Hematopoietic multipotent progenitor cell (in vitro differentiated cells): ENCODE measurements at regions not wholly inside any gene's neighbourhood (a gene's known extent, or its start where the extent isn't known, plus 50 kb on each side); places are given as distances from the start of the nearest gene placed in this dataset.

ENCODE experiments used
- DNase-seq, 3 donors: peaks; one replicate each; pipeline ENCODE4 v3.0.0-alpha.2; 2011 to 2015; ENCODE audit warnings: low read depth in 2 of 3, low spot score in 2 of 3

GRCh38 chr4:171639540-171639939 lies 173.7 kb upstream of the GALNTL6 start:
- DNase-seq = peak in 1 of 3 donors; percentile 55

- no peak for DNase-seq
Observed at GRCh38 chr4:171636606-171637005, 176.6 kb upstream of the GALNTL6 start.

DNA sequence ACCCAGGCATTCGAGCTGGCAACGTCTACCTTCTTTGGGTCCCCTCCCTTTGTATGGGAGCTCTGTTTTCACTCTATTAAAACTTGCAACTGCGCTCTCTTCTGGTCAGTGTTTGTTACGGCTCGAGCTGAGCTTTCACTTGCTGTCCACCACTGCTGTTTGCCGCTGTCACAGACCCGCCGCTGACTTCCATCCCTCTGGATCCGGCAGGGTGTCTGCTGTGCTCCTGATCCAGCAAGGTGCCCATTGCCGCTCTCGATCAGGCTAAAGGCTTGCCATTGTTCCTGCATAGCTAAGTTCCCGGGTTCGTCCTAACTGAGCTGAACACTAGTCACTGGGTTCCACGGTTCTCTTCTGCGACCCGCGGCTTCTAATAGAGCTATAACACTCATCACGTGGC lies 183.5 kb upstream of the GALNTL6 start:
- DNase-seq = no peak

- DNase-seq = no peak
Observed at GRCh38 chr4:171629182-171629581, 184.0 kb upstream of the GALNTL6 start.

GRCh38 chr4:171626554-171626953 lies 186.7 kb upstream of the GALNTL6 start:
- no peak for DNase-seq

GRCh38 chr4:171622729-171623128 lies 190.5 kb upstream of the GALNTL6 start:
- DNase-seq = no peak

DNA sequence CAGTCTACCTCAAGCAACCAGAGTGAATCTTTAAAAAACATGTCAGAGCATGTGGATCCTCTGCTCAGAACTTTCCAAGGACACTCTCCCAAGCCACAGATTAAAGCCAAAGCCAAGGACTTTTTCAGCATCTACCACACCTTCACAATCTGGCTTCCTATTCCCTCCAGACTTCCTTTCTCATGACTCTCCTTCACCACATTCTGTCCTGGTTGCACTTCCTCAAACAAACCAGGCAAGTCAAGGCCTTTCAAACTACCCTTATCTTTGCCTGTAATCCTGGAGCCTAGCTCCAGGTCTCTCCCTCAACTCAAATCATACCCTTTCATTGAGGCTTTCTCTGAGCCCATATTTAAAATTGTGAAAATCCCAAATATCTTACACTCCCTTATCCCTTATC lies 191.6 kb upstream of the GALNTL6 start:
- DNase-seq = peak in 2 of 3 donors; percentile 26 to 53

DNA sequence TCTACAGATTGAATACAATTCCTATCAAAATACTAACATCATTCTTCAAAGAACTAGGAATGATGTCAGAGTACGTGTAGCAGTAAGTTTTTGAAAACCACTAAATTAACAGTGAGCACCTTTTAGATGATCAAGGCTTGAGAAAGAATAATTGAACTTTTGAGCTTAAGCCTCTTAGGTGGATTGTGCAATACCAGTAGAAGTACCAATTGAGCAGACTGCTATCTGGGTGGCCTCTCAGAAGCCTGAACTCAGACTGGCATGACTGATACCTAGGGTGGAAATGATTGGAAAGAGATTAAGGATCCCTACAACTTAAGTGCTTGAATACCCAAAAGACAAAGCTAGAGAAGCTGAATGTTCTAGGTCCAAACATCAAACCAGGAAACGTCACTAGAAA lies 200.3 kb upstream of the GALNTL6 start:
- DNase-seq = no peak

DNA sequence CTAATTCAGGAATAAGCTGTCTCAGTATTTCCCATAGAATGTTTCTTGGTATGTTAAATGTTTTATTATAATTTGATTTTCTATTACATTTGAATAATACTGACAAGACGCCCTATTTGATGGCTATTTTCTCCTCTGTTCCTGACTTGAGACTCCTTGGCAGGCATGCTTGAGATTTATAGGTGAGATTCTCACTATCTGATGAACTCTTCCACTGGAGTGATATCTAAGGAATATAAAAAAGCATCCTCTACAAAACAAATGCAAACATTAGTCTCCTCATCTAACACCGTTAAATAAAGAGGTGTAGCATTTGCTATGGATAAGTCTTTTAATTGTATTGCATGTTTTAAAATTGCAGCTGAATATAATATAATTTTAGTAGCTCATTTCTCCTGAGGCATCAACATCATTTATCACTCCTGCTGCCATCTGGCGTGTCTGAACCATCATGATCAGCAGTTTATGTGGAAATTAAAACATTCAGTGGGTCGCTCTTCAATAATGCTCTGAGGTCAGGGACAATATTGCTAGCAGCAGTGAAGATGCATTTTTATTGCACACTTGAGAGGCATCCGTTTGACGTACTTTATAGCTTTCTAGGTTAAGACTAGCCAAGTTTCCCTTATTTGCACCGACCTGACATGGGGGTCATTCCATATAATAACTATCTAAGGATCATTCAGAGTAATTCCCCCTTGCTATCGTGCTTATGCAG lies 210.4 kb upstream of the GALNTL6 start:
- no peak for DNase-seq

DNA sequence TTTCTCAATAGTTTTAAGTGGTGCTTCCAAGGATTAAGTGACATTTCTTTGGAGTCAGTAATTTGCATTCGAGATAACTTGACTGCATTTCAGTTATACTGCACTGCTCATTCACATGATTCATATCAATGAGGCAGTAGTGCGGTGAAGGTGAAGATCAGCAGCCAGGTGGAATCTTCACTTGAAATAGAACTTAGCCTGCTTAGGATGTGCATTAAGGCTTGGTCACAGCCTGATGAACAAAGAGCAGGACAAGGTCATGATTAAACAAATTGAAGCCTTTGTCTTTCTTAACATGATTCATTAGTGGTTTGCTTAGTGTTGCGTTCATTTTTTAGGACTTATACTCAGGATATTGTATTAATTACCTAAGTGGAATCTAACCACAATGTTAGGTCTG lies 212.1 kb upstream of the GALNTL6 start:
- DNase-seq = no peak

- no peak for DNase-seq
Observed at GRCh38 chr4:171599628-171600027, 213.6 kb upstream of the GALNTL6 start.

DNA sequence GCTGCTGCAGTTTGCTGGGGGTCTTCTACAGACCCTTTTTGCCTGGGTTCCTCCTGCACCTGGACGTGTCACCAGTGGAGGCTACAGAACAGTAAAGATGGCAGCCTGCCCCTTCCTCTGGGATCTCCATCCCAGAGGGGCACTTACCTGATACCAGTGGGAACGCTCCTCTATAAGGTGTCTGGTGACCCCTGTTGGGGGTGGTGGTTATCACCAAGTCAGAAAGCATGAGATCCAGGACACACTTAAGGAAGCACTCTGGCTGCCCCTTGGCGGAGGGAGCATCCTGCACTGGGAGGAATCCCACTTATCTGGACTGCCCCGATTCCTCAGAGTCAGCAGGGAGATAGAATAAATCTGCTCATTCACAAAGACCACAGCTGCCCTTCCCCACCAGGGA lies 218.9 kb upstream of the GALNTL6 start:
- no peak for DNase-seq

- DNase-seq = no peak
Observed at GRCh38 chr4:171590716-171591115, 222.5 kb upstream of the GALNTL6 start.

DNA sequence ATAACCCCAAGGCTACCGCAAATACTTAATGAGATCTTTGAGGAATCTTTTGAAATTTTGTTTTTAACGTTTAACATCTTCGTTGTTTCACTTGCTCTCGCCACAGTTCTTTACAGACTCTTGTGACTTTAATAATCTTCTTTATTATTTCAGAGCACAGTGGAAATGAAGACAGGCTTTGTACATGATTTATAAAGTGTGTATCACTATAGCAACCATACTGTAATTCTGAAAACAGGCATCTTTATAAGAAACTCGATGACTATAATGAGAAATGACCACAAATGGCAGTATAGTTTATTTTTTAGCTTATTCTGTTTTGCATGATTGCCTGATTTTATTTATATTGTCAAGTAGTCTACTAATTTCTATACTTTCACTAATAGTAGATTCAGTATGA lies 224.4 kb upstream of the GALNTL6 start:
- no peak for DNase-seq

GRCh38 chr4:171588051-171588545 lies 225.1 kb upstream of the GALNTL6 start:
- DNase-seq = no peak

- no peak for DNase-seq
Observed at GRCh38 chr4:171583790-171584189, 229.4 kb upstream of the GALNTL6 start.

- DNase-seq = no peak
Observed at GRCh38 chr4:171582961-171583581, 230.1 kb upstream of the GALNTL6 start.

DNA sequence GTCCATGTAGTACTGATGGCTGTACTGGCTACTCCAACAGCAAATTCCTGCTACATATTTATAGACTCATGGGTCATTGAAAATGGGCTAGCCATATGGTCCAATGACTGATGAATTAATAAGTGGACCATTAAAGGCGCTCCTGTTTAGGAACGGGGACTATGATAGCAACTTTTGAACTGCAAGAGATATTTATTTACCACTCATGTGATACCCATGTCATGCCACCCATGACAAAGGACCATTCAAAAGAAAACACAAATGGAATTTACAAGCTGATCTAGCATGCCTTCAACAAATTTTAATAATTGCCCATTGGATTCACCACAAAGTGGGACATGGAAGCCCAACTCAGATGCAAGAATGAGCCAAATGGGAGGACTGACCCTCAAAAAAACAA lies 240.0 kb upstream of the GALNTL6 start:
- DNase-seq = no peak

- no peak for DNase-seq
Observed at GRCh38 chr4:171565130-171565788, 247.9 kb upstream of the GALNTL6 start.

DNA sequence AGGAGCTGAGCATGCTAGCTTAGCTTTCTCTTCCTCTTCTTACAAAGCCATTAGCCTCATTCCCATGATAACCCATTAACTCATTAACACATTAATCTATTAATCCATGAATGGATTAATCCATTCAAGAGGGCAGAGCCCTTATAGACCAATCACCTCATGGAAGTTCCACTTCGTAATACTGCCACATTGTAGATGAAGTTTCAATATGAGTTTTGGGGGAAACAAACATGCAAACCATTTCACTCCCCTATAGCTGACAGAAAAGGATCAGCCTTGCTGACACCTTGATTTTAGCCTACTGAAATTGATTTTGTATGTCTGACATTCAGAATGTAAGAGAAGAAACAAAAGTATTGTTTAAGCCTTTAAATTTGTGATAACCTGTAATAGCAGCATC lies 251.8 kb upstream of the GALNTL6 start:
- DNase-seq = no peak

DNA sequence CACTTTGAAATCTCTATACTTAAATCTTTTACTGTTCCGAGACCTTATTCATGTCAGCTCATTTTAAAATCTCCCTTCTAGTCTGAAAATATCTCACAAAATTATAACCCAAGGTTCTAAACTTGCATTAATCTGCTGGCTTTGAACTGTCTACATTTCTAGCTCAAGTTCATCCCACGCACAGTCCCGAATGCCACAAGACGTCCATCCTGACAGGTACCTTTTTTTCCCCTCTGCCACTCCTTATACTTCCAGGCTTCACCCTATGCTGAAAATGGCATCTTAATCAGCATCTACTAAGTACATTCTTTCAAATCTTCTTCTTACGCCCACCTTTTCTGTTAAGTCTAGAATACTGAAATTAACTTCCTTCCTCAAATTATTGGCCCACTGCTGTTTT lies 259.2 kb upstream of the GALNTL6 start:
- DNase-seq = no peak

DNA sequence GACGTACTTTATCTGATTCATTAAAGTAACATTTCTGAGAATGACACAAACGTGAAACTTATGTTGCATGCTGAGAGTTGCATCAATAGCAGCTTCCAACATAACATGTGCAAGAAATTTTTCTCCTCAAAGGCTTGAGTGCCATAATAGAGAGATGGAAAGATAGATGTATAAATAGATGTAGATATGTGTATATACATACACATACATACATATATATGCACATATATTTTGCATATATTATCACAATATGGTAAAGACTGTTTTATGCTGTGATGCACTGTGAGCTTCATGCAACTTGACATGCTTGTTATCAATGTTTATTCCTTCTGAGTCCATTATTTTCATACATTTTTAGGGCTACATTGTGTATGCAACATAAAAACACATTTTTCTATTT lies 270.6 kb upstream of the GALNTL6 start:
- DNase-seq = no peak
